ENCODE measurements at regions not wholly inside any gene's neighbourhood (a gene's known extent, or its start where the extent isn't known, plus 50 kb on each side); places are given as distances from the start of the nearest gene placed in this dataset.

- peaks cover 14% of the 10 kb centered on the region for H3K9me3 Mint-ChIP-seq
- peaks cover 6% of the 10 kb centered on the region for H3K36me3 Mint-ChIP-seq
- no peak overlapping the region for H3K27ac Mint-ChIP-seq
- no peak overlapping the region for H3K4me3 Mint-ChIP-seq
- no peaks in the 10 kb centered on the region for H3K4me1 Mint-ChIP-seq (ENCODE audit: low read depth in 2 of 2)
- no peaks in the 10 kb centered on the region for H3K27me3 Mint-ChIP-seq
- no peak for DNase-seq (ENCODE audit: low spot score)
- no peak for ATAC-seq
These were observed 173.9 kb downstream of the CALCRL start for GRCh38 chr2:187274146-187274545.

DNA sequence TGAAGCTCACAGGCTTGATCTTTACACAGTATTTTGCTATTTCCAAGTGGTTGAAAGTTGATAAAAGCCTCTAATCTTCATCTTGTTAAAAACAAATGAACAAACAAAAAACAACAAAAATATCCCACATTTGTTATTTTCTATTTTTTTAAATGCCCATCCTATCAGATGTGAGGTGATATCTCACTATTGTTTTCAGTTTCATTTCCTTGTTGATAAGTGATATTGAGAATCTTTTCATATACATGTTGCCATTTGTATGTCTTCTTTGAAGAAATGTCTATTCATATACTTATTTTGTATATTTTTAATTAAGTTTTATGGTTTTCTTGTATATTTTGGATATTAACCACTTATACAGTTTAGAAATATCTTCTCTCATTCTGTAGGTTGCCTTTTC lies 175.8 kb downstream of the CALCRL start:
- H3K4me1 Mint-ChIP-seq (ENCODE audit: low read depth in 2 of 2) = no peaks in the 10 kb centered on the region
- H3K27me3 Mint-ChIP-seq = no peaks in the 10 kb centered on the region
- ATAC-seq = no peak
- H3K4me3 Mint-ChIP-seq = no peak overlapping the region
- H3K27ac Mint-ChIP-seq = no peak overlapping the region
- peaks cover 7% of the 10 kb centered on the region for H3K9me3 Mint-ChIP-seq
- no peak for DNase-seq (ENCODE audit: low spot score)
- peaks cover 6% of the 10 kb centered on the region for H3K36me3 Mint-ChIP-seq

DNA sequence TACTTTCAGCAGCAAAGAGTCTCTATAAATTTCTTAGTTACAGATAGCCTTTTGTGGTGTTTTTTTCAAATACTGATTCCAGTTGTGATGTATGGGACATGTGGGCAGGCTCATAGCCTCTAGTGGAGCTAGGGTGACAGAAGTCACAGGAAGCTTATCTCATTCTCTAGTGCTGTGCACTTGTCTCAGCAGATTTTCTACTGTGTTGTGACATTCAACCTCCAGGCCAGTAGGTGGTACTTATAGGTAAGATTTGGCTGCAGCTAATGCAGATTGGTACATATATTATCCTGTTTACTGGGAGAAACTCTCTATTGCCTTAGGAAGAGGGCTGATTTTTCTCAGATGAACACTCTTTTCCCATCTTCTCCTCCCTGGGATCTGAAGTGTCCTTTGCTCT lies 176.2 kb downstream of the CALCRL start:
- Mint-ChIP-seq H3K27ac (no peak overlapping the region), H3K4me3 (no peak overlapping the region), H3K9me3 (peaks cover 5% of the 10 kb centered on the region), H3K27me3 (no peaks in the 10 kb centered on the region), H3K36me3 (peaks cover 6% of the 10 kb centered on the region), H3K4me1 (ENCODE audit: low read depth in 2 of 2) (no peaks in the 10 kb centered on the region)
- no peak for ATAC-seq
- no peak for DNase-seq (ENCODE audit: low spot score)

GRCh38 chr2:187266645-187267044 lies 181.4 kb downstream of the CALCRL start:
- Mint-ChIP-seq H3K4me1 (ENCODE audit: low read depth in 2 of 2) (no peaks in the 10 kb centered on the region), H3K9me3 (peaks cover 11% of the 10 kb centered on the region), H3K4me3 (no peak overlapping the region), H3K36me3 (no peaks in the 10 kb centered on the region), H3K27ac (no peak overlapping the region), H3K27me3 (no peaks in the 10 kb centered on the region)
- ATAC-seq (no peak), DNase-seq (ENCODE audit: low spot score) (no peak)

DNA sequence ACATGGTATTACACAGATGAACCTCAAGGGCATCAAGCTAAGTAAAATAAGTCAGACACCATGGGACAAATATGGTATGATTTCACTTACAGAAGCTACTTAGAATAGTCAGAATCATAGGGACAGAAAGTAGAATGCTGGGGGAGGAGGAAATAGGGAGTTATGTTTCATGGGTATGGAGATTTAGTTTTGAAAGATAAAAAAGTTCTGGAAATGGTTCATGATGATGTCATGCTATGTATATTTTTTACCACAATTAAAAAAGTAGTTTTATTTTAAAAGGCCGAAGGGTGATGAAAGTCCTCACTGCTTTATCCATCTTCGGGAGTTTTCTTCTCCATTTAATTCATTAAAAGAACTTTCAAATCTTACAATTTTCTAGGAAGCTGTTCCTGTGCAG lies 181.9 kb downstream of the CALCRL start:
- DNase-seq (ENCODE audit: low spot score) (no peak), ATAC-seq (no peak)
- H3K27ac Mint-ChIP-seq = no peak overlapping the region
- no peak overlapping the region for H3K4me3 Mint-ChIP-seq
- no peaks in the 10 kb centered on the region for H3K27me3 Mint-ChIP-seq
- no peaks in the 10 kb centered on the region for H3K36me3 Mint-ChIP-seq
- peaks cover 11% of the 10 kb centered on the region for H3K9me3 Mint-ChIP-seq
- no peaks in the 10 kb centered on the region for H3K4me1 Mint-ChIP-seq (ENCODE audit: low read depth in 2 of 2)

- DNase-seq (ENCODE audit: low spot score) (no peak), ATAC-seq (no peak)
- Mint-ChIP-seq H3K4me1 (ENCODE audit: low read depth in 2 of 2) (no peaks in the 10 kb centered on the region), H3K9me3 (peaks cover 6% of the 10 kb centered on the region), H3K36me3 (no peaks in the 10 kb centered on the region), H3K27ac (no peak overlapping the region), H3K4me3 (no peak overlapping the region), H3K27me3 (no peaks in the 10 kb centered on the region)
These were observed 183.4 kb downstream of the CALCRL start for GRCh38 chr2:187264612-187265011.

GRCh38 chr2:187263675-187264560 lies 184.1 kb downstream of the CALCRL start:
- ATAC-seq (no peak), DNase-seq (ENCODE audit: low spot score) (no peak)
- no peaks in the 10 kb centered on the region for H3K36me3 Mint-ChIP-seq
- no peak overlapping the region for H3K27ac Mint-ChIP-seq
- H3K9me3 Mint-ChIP-seq = peaks cover 6% of the 10 kb centered on the region
- no peaks in the 10 kb centered on the region for H3K4me1 Mint-ChIP-seq (ENCODE audit: low read depth in 2 of 2)
- no peaks in the 10 kb centered on the region for H3K27me3 Mint-ChIP-seq
- H3K4me3 Mint-ChIP-seq = no peak overlapping the region

DNA sequence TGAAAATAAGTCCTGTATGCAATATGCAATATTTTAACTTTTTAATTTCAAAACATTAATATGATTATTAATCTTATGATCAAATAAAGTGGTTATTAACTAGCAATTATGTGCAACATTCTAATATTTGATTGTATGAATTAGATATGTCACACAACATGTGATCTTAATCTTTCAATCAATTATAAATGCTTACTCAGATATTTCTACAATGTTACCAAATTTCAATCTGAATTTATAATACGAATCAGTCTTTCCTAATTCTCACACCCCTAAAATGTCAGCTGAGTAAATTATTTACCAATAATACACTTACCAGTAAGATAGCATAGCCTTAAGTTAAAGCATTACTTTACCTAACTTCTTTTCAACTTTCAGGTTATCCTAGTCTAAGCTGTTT lies 186.3 kb downstream of the CALCRL start:
- ATAC-seq (no peak), DNase-seq (ENCODE audit: low spot score) (no peak)
- no peaks in the 10 kb centered on the region for H3K36me3 Mint-ChIP-seq
- H3K27ac Mint-ChIP-seq = no peak overlapping the region
- H3K9me3 Mint-ChIP-seq = peaks cover 8% of the 10 kb centered on the region
- H3K4me1 Mint-ChIP-seq (ENCODE audit: low read depth in 2 of 2) = no peaks in the 10 kb centered on the region
- H3K27me3 Mint-ChIP-seq = no peaks in the 10 kb centered on the region
- no peak overlapping the region for H3K4me3 Mint-ChIP-seq

GRCh38 chr2:187252063-187252462 lies 196.0 kb downstream of the CALCRL start:
- DNase-seq (ENCODE audit: low spot score) (no peak), ATAC-seq (no peak)
- Mint-ChIP-seq H3K4me3 (no peak overlapping the region), H3K27ac (no peak overlapping the region), H3K36me3 (no peaks in the 10 kb centered on the region), H3K27me3 (no peaks in the 10 kb centered on the region), H3K4me1 (ENCODE audit: low read depth in 2 of 2) (no peaks in the 10 kb centered on the region), H3K9me3 (peaks cover 3% of the 10 kb centered on the region)

DNA sequence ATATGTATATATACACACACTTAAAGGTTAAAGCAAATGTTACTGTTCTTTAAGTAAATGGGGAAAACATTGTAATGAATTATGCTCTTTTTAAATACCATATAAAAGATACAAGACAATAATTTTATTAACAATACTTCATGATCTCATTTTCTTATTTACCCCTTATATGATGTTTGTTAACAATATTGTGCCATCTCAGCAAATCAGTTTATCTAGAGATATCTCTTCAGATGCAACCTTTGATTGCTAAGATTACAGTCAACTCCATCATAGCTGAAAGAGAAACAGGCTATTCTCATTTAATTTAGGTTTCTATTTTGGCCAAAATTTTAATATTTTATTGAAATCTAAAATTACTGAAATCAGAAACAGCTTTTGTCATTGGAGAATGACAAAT lies 197.9 kb downstream of the CALCRL start:
- Mint-ChIP-seq H3K36me3 (no peaks in the 10 kb centered on the region), H3K4me3 (no peak overlapping the region), H3K4me1 (ENCODE audit: low read depth in 2 of 2) (no peaks in the 10 kb centered on the region), H3K9me3 (peaks cover 3% of the 10 kb centered on the region), H3K27ac (no peak overlapping the region), H3K27me3 (no peaks in the 10 kb centered on the region)
- DNase-seq (ENCODE audit: low spot score) = no peak
- no peak for ATAC-seq

- H3K27ac Mint-ChIP-seq = no peak overlapping the region
- DNase-seq (ENCODE audit: low spot score) (no peak), ATAC-seq (no peak)
- peaks cover 17% of the 10 kb centered on the region for H3K9me3 Mint-ChIP-seq
- no peaks in the 10 kb centered on the region for H3K4me1 Mint-ChIP-seq (ENCODE audit: low read depth in 2 of 2)
- no peaks in the 10 kb centered on the region for H3K27me3 Mint-ChIP-seq
- H3K4me3 Mint-ChIP-seq = no peak overlapping the region
- no peaks in the 10 kb centered on the region for H3K36me3 Mint-ChIP-seq
These were observed 214.2 kb downstream of the CALCRL start for GRCh38 chr2:187233811-187234210.

- ATAC-seq (no peak), DNase-seq (ENCODE audit: low spot score) (no peak)
- Mint-ChIP-seq H3K27ac (no peak overlapping the region), H3K36me3 (no peaks in the 10 kb centered on the region), H3K4me3 (no peak overlapping the region), H3K4me1 (ENCODE audit: low read depth in 2 of 2) (no peaks in the 10 kb centered on the region), H3K9me3 (peaks cover 17% of the 10 kb centered on the region), H3K27me3 (no peaks in the 10 kb centered on the region)
These were observed 215.3 kb downstream of the CALCRL start for GRCh38 chr2:187232749-187233148.

GRCh38 chr2:187230088-187230487 lies 218.0 kb downstream of the CALCRL start:
- Mint-ChIP-seq H3K9me3 (peaks cover 14% of the 10 kb centered on the region), H3K27me3 (no peaks in the 10 kb centered on the region), H3K4me3 (no peak overlapping the region), H3K4me1 (ENCODE audit: low read depth in 2 of 2) (no peaks in the 10 kb centered on the region), H3K27ac (no peak overlapping the region), H3K36me3 (no peaks in the 10 kb centered on the region)
- ATAC-seq = no peak
- DNase-seq (ENCODE audit: low spot score) = no peak

GRCh38 chr2:187228986-187229385 lies 219.1 kb downstream of the CALCRL start:
- Mint-ChIP-seq H3K27ac (no peak overlapping the region), H3K27me3 (no peaks in the 10 kb centered on the region), H3K4me3 (no peak overlapping the region), H3K9me3 (peaks cover 17% of the 10 kb centered on the region), H3K4me1 (ENCODE audit: low read depth in 2 of 2) (no peaks in the 10 kb centered on the region), H3K36me3 (no peaks in the 10 kb centered on the region)
- no peak for DNase-seq (ENCODE audit: low spot score)
- ATAC-seq = no peak

GRCh38 chr2:187224989-187225388 lies 223.1 kb downstream of the CALCRL start:
- no peak for ATAC-seq
- Mint-ChIP-seq H3K9me3 (peaks cover 22% of the 10 kb centered on the region), H3K36me3 (no peaks in the 10 kb centered on the region), H3K4me3 (no peak overlapping the region), H3K4me1 (ENCODE audit: low read depth in 2 of 2) (no peaks in the 10 kb centered on the region), H3K27me3 (no peaks in the 10 kb centered on the region), H3K27ac (no peak overlapping the region)
- DNase-seq (ENCODE audit: low spot score) = no peak

All from natural killer cell treated with Interleukin-12 subunit alpha and Interleukin-12 subunit beta and Interleukin-15 and Interleukin-18, amount 100 ng/mL, for 72 hours (primary cell).